Activated CD4-positive, alpha-beta T cell treated with anti-CD3 and anti-CD28 coated beads, Interleukin-2, Interleukin-4, amounts not matched to agents 100 ng/mL and 50 ng/mL, durations not matched to agents 16 hours and 8 hours (primary cell): ENCODE measurements at regions not wholly inside any gene's neighbourhood (a gene's known extent, or its start where the extent isn't known, plus 50 kb on each side); places are given as distances from the start of the nearest gene placed in this dataset.
"Not testable (repeated sequence)": the region's sequence is repeated elsewhere in the genome, so short reads cannot be mapped to it uniquely, and the experiment has no call there.

Source experiments
- DNase-seq: peaks from one replicate; pipeline ENCODE4 v3.0.0-alpha.2; 2020; ENCODE audit warnings: low spot score

- not testable (repeated sequence) for DNase-seq
These were observed 4175.7 kb upstream of the OR11H1 start for GRCh38 chr22:11352287-11352686.

GRCh38 chr22:11360632-11361031 lies 4167.4 kb upstream of the OR11H1 start:
- DNase-seq = no peak

- DNase-seq = not testable (repeated sequence)
These were observed 4166.5 kb upstream of the OR11H1 start for GRCh38 chr22:11361496-11361895.

GRCh38 chr22:11369612-11370307 lies 4158.2 kb upstream of the OR11H1 start:
- not testable (repeated sequence) for DNase-seq

GRCh38 chr22:11370311-11370710 lies 4157.7 kb upstream of the OR11H1 start:
- DNase-seq = not testable (repeated sequence)
